ENCODE measurements at regions not wholly inside any gene's neighbourhood (a gene's known extent, or its start where the extent isn't known, plus 50 kb on each side); places are given as distances from the start of the nearest gene placed in this dataset.

DNA sequence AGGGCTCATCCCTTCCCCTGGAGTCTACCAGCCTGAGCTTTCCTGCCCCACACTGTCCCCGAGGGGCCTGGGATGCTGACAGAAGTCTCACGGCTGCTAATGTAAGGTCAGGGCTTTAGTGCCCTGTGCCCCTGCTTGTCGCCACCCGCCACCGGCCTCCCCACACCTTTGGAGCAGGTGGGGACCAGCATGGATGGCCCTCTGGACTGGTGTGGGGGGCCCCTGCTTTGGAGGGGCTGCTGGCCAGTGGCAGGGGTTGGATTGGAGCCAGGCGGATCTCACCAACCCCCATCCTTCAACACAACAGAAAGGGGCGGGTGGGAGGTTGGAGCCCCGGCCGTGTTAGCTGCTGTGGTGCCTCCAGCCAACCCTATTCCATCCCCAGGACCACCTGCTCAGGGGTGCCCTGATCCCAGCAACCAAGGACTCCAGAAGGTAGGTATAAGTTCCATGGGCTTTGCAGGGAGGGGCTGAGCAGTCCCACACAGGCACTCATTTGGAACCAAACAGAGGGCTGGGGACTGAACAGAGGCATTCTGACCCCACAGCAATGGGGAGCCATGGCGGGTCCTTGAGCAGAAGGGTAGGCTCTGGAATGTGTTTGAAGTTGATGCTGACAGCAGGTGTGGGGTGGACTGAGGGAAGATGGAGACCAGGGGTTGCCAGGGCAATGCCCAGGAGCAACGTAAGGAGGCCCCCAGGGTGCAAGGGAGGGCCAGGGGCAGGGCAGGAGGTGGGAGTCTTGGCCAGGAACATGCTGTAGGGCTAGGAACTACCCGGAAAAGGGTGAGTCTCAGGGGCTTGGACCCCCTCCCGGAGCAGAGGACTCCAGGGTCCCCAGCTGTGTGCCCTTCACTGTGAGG is 145.1 kb upstream of the C14orf180 start:
- no peak for TF ChIP-seq FOXM1 (IDR thresholded peaks at IDR 0.05; ENCODE audit: borderline replicate concordance)
- no peak for TF ChIP-seq FOXA1 (IDR thresholded peaks at IDR 0.05)

Data from HEK293T (cell line).